Fibroblast of mammary gland (primary cell): ENCODE measurements at regions not wholly inside any gene's neighbourhood (a gene's known extent, or its start where the extent isn't known, plus 50 kb on each side); places are given as distances from the start of the nearest gene placed in this dataset.

Source experiments
- DNase-seq: peaks from one replicate; pipeline ENCODE4 v3.0.0-alpha.2; 2010; ENCODE audit warnings: low read depth
- H3K4me3 ChIP-seq: 2 replicates; pipeline ENCODE4 v1.5.1; 2011; ENCODE audit warnings: low read depth, mild to moderate bottlenecking, low read length, moderate library complexity; ENCODE audit not compliant: control insufficient read depth
- TF ChIP-seq, protein P1 (sequence below): conservative IDR thresholded peaks from 2 replicates; pipeline ENCODE4 v1.5.1; 2011; ENCODE audit warnings: low read depth, low read length, inconsistent platforms; ENCODE audit not compliant: control insufficient read depth, insufficient read depth

DNA sequence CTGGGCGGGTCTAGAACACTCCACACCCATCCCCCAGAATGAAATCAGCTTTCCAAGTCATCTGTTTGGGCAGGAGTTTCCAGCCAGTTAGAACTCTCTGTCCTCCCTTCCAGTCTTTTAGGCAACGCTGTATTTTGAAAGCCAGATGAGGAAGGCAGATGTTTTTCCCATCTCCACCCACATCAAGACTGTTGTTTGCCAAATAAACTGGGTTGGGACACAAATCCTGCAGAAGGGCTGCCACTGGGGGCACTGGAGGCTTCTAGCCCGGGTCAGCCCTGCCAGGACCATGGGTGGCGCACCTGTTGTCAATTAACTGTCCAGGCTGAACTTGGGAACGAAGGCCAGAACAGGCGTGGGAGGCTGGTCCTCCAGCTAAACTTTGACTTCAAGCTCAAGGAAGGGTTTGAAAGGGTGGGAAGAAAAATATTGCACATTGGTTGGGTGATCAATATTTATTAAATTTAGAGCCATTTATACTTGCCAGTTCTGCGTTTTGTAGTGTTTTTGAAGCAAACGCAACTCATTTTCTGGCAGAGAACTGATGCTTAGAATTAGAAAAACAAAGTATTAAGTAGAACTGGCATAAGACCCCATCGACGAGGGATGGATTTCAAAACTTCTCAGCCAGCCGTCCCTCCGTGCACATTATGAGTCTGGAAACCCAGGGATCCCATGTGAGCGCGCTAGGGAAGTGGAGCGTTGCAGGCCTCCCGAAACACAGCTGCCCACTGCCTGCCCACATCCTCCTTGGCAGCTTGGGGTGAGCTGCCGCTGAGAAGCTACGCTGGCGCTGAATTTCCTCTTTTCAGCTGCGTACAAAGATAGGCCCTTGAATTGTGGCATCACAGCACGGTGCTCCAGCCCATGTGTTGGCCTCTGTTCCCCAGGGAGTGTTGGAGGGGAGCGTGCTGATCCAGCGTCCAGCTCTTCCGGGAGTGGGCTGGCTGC lies 297.4 kb downstream of the QKI start:
- no peak overlapping the region for H3K4me3 ChIP-seq
- TF ChIP-seq, protein P1, sequence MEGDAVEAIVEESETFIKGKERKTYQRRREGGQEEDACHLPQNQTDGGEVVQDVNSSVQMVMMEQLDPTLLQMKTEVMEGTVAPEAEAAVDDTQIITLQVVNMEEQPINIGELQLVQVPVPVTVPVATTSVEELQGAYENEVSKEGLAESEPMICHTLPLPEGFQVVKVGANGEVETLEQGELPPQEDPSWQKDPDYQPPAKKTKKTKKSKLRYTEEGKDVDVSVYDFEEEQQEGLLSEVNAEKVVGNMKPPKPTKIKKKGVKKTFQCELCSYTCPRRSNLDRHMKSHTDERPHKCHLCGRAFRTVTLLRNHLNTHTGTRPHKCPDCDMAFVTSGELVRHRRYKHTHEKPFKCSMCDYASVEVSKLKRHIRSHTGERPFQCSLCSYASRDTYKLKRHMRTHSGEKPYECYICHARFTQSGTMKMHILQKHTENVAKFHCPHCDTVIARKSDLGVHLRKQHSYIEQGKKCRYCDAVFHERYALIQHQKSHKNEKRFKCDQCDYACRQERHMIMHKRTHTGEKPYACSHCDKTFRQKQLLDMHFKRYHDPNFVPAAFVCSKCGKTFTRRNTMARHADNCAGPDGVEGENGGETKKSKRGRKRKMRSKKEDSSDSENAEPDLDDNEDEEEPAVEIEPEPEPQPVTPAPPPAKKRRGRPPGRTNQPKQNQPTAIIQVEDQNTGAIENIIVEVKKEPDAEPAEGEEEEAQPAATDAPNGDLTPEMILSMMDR = peak; percentile 57
- DNase-seq = peak; percentile 97

DNA sequence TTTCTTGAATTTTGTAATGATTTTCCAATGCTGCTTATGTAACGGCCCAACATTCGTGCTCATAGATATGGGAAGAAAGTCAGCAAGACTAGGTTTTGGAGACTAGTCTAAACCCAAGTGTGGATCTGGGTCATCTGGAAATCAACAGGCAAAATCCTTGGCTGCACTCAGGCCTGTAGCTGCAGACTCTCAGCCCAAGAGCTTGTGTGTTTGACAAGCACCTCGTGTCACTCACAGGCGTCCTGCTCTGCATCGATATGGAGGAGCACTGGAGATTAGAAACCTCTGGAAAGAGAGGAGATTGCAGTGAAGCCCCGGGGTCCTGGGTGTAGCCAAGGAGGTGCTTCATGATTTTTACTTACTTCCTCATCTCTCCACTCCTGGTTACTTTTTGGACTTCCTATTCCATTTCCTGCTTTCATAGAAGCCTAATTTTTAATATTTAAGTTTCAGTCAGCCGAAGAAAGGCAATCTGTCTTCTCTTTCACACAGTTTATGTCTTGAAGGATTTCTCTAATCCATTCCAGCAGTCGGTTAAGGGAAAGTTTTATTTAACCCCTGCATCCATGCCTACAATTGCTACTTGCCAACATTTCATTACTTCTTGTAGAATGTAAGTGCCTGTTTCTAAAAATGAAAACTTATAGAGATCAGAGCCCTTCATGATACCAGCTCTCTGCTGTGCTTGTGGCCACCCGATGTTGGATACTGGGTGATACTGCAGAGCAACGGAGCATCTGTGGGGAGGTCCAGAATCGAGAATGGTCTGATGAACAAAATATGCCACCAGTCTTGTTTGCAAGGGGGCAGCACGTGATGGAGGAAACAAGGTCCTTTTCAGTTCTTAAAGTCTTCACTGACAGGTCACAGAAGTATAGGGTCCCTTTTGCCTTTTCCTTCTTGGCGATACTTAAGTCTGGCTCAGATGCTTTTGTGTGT lies 296.3 kb downstream of the QKI start:
- peak; percentile 3 for DNase-seq
- TF ChIP-seq, protein P1 = no peak
- no peak overlapping the region for H3K4me3 ChIP-seq

DNA sequence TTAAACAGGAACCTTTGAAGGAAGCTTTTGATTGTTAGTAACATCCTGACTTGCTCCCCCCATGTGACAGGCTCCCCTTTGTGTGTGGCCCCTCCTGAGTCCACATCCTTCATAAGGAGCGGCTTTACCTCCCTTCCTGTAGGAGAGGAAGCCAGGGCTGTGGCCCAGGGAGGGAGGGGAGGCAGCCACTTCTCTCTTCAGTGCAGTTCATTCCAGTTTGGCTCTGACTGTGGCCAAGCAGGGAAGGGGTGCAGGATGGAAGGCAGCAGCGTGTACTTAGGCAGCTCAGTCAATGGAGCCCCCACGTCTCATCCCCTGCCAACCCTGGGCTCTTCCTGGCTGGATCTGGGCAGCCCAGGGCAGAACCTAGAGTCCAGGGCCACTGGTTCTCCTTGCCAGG lies 295.2 kb downstream of the QKI start:
- TF ChIP-seq, protein P1 = no peak
- no peak overlapping the region for H3K4me3 ChIP-seq
- no peak for DNase-seq

DNA sequence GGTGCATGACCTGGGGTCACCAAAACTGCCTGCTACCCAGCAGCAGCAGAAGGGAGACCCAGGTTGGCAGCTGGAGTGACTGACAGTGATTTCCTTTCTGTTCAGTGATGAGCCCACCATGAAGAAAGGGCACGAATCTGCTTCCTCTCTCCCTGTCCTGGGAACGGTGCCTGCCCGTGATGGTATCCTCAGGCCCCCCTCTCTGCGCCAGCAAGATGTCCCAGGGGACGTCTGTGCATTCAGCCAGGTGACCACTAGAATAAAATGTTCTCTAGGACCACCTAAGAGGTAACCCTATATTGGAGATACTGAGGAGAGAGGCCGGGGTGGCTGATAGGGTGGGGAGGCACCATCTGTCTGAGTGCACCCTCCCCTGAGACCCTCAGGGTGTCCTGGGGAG lies 294.7 kb downstream of the QKI start:
- no peak for DNase-seq
- H3K4me3 ChIP-seq = no peak overlapping the region
- TF ChIP-seq, protein P1 = no peak

DNA sequence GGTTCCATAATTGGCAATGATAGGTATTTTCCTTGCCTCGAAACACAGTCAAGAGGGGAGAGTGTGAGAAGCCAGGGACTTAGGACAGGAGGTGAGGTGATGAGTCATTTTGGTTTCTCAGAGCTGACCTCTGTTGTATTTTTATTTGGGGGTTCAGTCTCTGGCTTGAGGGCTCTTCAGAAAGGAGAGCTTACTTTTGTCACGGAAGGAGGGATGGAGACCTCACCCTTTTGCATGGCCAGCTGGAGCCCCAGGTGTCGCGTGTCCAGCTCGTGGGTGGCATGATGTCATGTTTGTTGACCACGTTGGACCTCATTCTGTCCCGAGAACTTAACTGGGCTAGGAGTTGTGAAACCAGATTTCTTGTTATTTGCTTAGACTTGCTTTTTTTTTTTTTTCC lies 293.9 kb downstream of the QKI start:
- H3K4me3 ChIP-seq = no peak overlapping the region
- DNase-seq = peak; percentile 40
- TF ChIP-seq, protein P1 = no peak

DNA sequence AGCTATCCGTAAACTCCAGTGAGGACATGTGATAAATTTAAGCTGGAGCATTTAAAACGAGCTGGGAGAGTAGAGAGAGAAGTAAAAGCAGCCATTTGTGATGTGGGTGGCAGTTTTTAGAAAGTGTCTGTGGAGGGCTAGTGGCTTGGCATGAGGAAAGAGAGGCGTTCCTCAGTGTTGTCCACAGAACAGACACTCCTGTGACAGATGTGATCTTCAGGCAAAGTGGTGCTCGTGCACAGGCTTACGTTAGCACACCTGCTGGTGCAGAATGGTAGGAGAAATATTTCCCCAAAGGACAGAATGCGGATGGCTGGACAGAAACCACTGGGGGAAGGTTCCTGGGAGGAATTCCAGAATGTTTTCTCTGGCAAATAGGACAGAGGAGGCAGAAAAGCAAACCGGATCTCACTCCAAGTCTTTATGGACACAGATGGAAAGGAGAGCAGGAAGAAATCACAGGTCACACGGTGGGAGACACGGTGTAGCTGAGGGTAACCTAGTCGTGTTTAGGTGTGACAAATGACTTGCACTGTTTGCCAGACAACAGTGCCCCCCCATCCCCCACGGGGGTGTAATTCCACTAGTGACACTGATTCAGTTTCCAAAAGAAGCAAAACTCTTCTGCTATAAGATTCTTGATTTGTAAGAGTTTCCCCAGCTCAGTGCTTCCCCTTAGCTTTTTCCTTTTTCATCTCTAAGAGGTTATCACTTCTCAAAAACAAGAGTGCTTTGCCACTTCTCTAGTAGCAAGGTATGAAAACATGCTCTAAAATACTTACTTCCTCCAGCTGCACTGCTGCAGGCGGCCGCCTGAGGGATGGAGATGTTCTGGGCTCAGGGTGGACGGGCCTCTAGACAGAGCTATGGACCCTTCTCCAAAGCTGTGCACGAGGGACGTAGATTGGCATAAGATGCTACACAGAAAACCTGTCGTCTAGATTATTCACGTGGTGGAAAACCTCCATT lies 293.2 kb downstream of the QKI start:
- no peak overlapping the region for H3K4me3 ChIP-seq
- TF ChIP-seq, protein P1 = no peak
- DNase-seq = peak; percentile 2
